Natural killer cell (primary cell): ENCODE measurements at regions not wholly inside any gene's neighbourhood (a gene's known extent, or its start where the extent isn't known, plus 50 kb on each side); places are given as distances from the start of the nearest gene placed in this dataset.

Experiments
- ATAC-seq, 3 donors: fragments of 150-1000 bp in 2 of 3; fragments of 200-7000 bp in 1 of 3; cut with Tn5 transposase; 1 replicate in 1 of 3; 2 replicates in 2 of 3; pipeline ENCODE4 v1.10.0; 2021; ENCODE audit warnings: mild to moderate bottlenecking in 2 of 3, moderate library complexity in 2 of 3
- DNase-seq, 2 donors: peaks; one replicate each; pipeline versions ENCODE4 v3.0.0 to v3.0.0-alpha.2; 2013 to 2021; ENCODE audit warnings: mixed read lengths in 1 of 2
- H3K27ac ChIP-seq: one replicate; pipeline ENCODE4 v1.5.1; 2013; ENCODE audit warnings: mild to moderate bottlenecking, low read length
- H3K27me3 ChIP-seq: one replicate; pipeline ENCODE4 v1.6.1; 2013; ENCODE audit warnings: low read length; ENCODE audit not compliant: control insufficient read depth, insufficient read depth
- H3K36me3 ChIP-seq: one replicate; pipeline ENCODE4 v1.6.1; 2013; ENCODE audit warnings: low read length; ENCODE audit not compliant: control insufficient read depth, insufficient read depth
- H3K4me1 ChIP-seq: one replicate; pipeline ENCODE4 v1.6.1; 2013; ENCODE audit warnings: low read length; ENCODE audit not compliant: control insufficient read depth, insufficient read depth
- H3K4me3 ChIP-seq: one replicate; pipeline ENCODE4 v1.5.1; 2013; ENCODE audit warnings: low read length
- H3K9me3 ChIP-seq: one replicate; pipeline ENCODE4 v1.6.1; 2013; ENCODE audit warnings: low read length; ENCODE audit not compliant: control insufficient read depth, insufficient read depth
- H3K27ac Mint-ChIP-seq, 2 donors: one replicate each; pipeline ENCODE4 v1.8.0; 2022; ENCODE audit warnings: mild to moderate bottlenecking in 2 of 2, mixed read lengths in 2 of 2, moderate library complexity in 1 of 2
- H3K27me3 Mint-ChIP-seq, 2 donors: one replicate each; pipeline ENCODE4 v1.8.0; 2022; ENCODE audit warnings: low read depth in 2 of 2, mixed read lengths in 2 of 2
- H3K36me3 Mint-ChIP-seq: one replicate; pipeline ENCODE4 v1.8.0; 2022; ENCODE audit warnings: mixed read lengths
- H3K4me1 Mint-ChIP-seq, 2 donors: one replicate each; pipeline ENCODE4 v1.8.0; 2022; ENCODE audit warnings: mixed read lengths in 2 of 2
- H3K4me3 Mint-ChIP-seq: one replicate; pipeline ENCODE4 v1.8.0; 2022; ENCODE audit warnings: mild to moderate bottlenecking, moderate library complexity, mixed read lengths
- H3K9me3 Mint-ChIP-seq, 2 donors: one replicate each; pipeline ENCODE4 v1.8.0; 2022; ENCODE audit warnings: mixed read lengths in 2 of 2
- WGBS: methylation state at CpG from one replicate; pipeline ENCODE4 v1.1.7; 2013; ENCODE audit warnings: missing lambda C conversion rate; ENCODE audit not compliant: insufficient coverage; 5-methylcytosine and 5-hydroxymethylcytosine counted together
- intact Hi-C: fragments of 100-400 bp; cut with micrococcal nuclease; formaldehyde crosslinking; loops from one replicate; pipeline ENCODE4 v1.14.2; 2022
- TF ChIP-seq, protein P1 (sequence below): fragments of 200-600 bp; IDR thresholded peaks from one replicate; pipeline ENCODE4 v1.8.0; 2022; ENCODE audit warnings: antibody characterized with exemption

DNA sequence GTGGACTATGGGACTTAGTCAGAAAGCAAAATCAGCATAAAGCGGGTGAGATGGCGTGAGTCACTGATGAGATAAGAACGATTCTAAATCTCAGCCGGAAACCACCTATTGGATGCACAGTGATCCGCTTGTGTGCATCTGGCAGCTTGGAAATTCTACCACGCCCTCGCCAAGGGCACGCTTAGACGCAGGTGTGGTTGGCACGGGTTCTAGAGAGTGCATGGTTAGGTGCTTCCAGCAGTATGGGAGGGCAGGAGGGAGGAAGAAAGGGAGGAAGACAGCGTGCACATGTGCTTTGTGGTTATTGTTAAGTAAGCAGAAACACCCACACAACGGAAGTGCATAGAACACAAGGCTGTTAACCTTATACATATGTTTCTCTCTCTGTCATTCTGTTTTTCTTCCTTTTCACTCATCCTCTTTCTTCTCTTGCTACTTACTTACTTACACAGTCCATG is 374.0 kb upstream of the ASIC2 start:
- ATAC-seq (no peak), DNase-seq (peak in 1 of 2 donors; percentile 48)
- intact Hi-C loops: no loop called here
- no peaks in the 10 kb centered on the region for H3K9me3 ChIP-seq
- H3K27me3 ChIP-seq: no peaks in the 10 kb centered on the region
- Mint-ChIP-seq H3K9me3 (no peaks in the 10 kb centered on the region), H3K27ac (no peak overlapping the region), H3K36me3 (no peaks in the 10 kb centered on the region), H3K4me3 (no peak overlapping the region), H3K27me3 (peaks cover 12 to 14% of the 10 kb centered on the region in 2 donors), H3K4me1 (peaks cover 7 to 8% of the 10 kb centered on the region in 2 donors)
- WGBS: 36% methylated on average over 12 of the region's 12 CpGs
- no peaks in the 10 kb centered on the region for H3K4me1 ChIP-seq
- TF ChIP-seq, protein P1, sequence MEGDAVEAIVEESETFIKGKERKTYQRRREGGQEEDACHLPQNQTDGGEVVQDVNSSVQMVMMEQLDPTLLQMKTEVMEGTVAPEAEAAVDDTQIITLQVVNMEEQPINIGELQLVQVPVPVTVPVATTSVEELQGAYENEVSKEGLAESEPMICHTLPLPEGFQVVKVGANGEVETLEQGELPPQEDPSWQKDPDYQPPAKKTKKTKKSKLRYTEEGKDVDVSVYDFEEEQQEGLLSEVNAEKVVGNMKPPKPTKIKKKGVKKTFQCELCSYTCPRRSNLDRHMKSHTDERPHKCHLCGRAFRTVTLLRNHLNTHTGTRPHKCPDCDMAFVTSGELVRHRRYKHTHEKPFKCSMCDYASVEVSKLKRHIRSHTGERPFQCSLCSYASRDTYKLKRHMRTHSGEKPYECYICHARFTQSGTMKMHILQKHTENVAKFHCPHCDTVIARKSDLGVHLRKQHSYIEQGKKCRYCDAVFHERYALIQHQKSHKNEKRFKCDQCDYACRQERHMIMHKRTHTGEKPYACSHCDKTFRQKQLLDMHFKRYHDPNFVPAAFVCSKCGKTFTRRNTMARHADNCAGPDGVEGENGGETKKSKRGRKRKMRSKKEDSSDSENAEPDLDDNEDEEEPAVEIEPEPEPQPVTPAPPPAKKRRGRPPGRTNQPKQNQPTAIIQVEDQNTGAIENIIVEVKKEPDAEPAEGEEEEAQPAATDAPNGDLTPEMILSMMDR: no peak
- H3K27ac ChIP-seq: no peak overlapping the region
- H3K36me3 ChIP-seq: no peaks in the 10 kb centered on the region
- H3K4me3 ChIP-seq: no peak overlapping the region

DNA sequence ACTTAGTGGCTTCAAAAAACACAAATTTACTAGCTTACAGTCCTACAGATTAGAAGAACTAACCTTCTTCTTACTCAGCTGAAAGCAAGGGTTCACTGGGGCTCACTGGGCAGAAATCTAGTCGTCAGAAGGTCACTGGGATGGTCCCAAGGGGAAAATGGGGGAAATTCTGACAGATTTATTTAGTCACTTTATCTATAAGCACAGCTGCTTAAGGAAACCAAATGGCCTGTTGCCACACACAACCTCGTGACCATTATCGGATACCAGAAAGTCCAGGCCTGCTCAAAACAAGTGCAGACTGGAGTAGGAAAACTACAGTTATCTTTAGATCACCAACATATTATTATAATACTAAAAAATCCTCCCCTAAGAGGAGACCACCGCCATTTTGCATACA is 374.6 kb upstream of the ASIC2 start:
- Histone ChIP-seq H3K27me3 (no peaks in the 10 kb centered on the region), H3K27ac (no peak overlapping the region), H3K36me3 (no peaks in the 10 kb centered on the region), H3K4me3 (no peak overlapping the region), H3K9me3 (no peaks in the 10 kb centered on the region), H3K4me1 (no peaks in the 10 kb centered on the region)
- no peak for ATAC-seq
- 40% methylated on average over 3 of the region's 4 CpGs for WGBS
- no peaks in the 10 kb centered on the region for H3K9me3 Mint-ChIP-seq
- H3K4me1 Mint-ChIP-seq: peaks cover 7 to 8% of the 10 kb centered on the region in 2 donors
- DNase-seq: no peak
- peaks cover 16 to 18% of the 10 kb centered on the region in 2 donors for H3K27me3 Mint-ChIP-seq
- intact Hi-C loops: no loop called here
- H3K4me3 Mint-ChIP-seq: no peak overlapping the region
- H3K36me3 Mint-ChIP-seq: no peaks in the 10 kb centered on the region
- TF ChIP-seq, protein P1: no peak
- no peak overlapping the region for H3K27ac Mint-ChIP-seq

DNA sequence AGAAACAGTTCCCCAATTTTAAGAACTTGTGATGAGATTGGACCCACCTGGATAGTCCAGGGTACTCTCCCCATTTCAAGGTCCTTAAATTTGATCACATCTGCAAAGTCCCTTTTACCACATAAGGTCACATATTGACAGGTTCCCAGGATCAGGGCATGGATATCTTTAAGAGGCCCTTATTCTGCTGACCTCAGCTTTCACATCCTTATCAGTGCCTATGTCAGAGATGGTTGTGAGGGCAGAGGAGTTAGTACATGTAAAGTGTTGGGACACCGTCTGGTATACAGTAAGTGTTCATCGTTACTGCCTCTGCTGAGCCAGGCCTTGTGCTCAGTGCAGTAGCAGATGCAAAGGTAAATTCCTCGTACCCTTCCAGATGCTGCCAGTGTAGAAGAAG is 375.4 kb upstream of the ASIC2 start:
- intact Hi-C loops: no loop called here
- H3K27me3 ChIP-seq: no peaks in the 10 kb centered on the region
- H3K36me3 ChIP-seq: no peaks in the 10 kb centered on the region
- H3K27ac ChIP-seq: no peak overlapping the region
- ATAC-seq (no peak), DNase-seq (no peak)
- peaks cover 7 to 8% of the 10 kb centered on the region in 2 donors for H3K4me1 Mint-ChIP-seq
- no peak overlapping the region for H3K27ac Mint-ChIP-seq
- 97% methylated on average over 3 of the region's 3 CpGs for WGBS
- H3K4me1 ChIP-seq: no peaks in the 10 kb centered on the region
- peaks cover 20 to 24% of the 10 kb centered on the region in 2 donors for H3K27me3 Mint-ChIP-seq
- H3K36me3 Mint-ChIP-seq: no peaks in the 10 kb centered on the region
- H3K9me3 Mint-ChIP-seq: no peaks in the 10 kb centered on the region
- no peak overlapping the region for H3K4me3 Mint-ChIP-seq
- no peaks in the 10 kb centered on the region for H3K9me3 ChIP-seq
- TF ChIP-seq, protein P1: no peak
- no peak overlapping the region for H3K4me3 ChIP-seq

DNA sequence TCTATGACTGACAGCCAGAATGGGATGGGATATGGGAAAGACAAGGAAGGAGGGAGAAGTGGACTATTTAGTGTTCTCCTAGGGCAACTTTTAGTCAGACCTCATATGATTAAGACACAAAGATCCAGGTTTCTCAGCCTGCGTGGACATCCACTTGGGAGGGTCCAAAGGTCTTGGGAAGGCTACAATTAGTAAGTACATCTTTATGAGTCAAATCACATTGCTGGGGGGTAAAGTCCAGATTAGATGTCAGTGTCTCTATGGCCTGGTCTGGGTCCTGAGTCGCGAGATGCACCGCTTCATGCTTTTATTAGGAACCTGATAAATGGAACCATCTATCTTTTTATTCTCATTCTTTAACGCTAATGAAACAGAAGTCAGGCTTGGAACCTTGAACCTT is 378.4 kb upstream of the ASIC2 start:
- no peak for ATAC-seq
- WGBS: 93% methylated on average over 5 of the region's 5 CpGs
- H3K27ac Mint-ChIP-seq: no peak overlapping the region

More for the DNA sequence above, 378.4 kb upstream of the ASIC2 start:
- Mint-ChIP-seq H3K27me3 (peaks cover 13 to 29% of the 10 kb centered on the region in 2 donors), H3K36me3 (no peaks in the 10 kb centered on the region), H3K4me1 (peaks cover 7 to 8% of the 10 kb centered on the region in 2 donors), H3K4me3 (no peak overlapping the region), H3K9me3 (no peaks in the 10 kb centered on the region)
- Histone ChIP-seq H3K4me1 (no peaks in the 10 kb centered on the region), H3K27ac (no peak overlapping the region), H3K27me3 (no peaks in the 10 kb centered on the region), H3K9me3 (no peaks in the 10 kb centered on the region), H3K4me3 (no peak overlapping the region), H3K36me3 (no peaks in the 10 kb centered on the region)
- TF ChIP-seq, protein P1: no peak
- intact Hi-C loops: no loop called here
- no peak for DNase-seq
